ENCODE measurements at regions not wholly inside any gene's neighbourhood (a gene's known extent, or its start where the extent isn't known, plus 50 kb on each side); places are given as distances from the start of the nearest gene placed in this dataset.

- H4K20me1 ChIP-seq (replicated peaks; ENCODE audit: control insufficient read depth, extremely low read depth, insufficient read depth, low read length): no peaks in the 10 kb centered on the region
- no peak overlapping the region for H3K9ac ChIP-seq (replicated peaks; ENCODE audit: extremely low read depth, insufficient read depth, low read length)
- ChIA-PET CTCF (interaction anchor here (1.8 kb wide), 1 partner anchor 172 kb away, joined by 3 read pairs; no protein-coding TSS in a partner anchor), POLR2A (no interaction called here)
- no peaks in the 10 kb centered on the region for H3K79me2 ChIP-seq (ENCODE audit: control insufficient read depth, insufficient read depth, low read length)
- no peak overlapping the region for H3K4me3 ChIP-seq (replicated peaks in 1 of 3; ENCODE audit: insufficient read depth in 1 of 3, low read depth in 1 of 3, low read length in 3 of 3)
- no peaks in the 10 kb centered on the region for H3K9me1 ChIP-seq (replicated peaks; ENCODE audit: control insufficient read depth, extremely low read depth, insufficient read depth, low read length)
- BruUV-seq (replicated peaks): no TSS peak
- intact Hi-C loops (cut with micrococcal nuclease) (no loop called here), dilution Hi-C loops (cut with MboI; ENCODE audit: extremely low pct_ligation_motif_present, low sequenced_read_pairs) (no loop called here)
- no peak overlapping the region for H2AFZ ChIP-seq (ENCODE audit: low read depth, low read length)
- no peaks in the 10 kb centered on the region for H3K9me3 ChIP-seq (replicated peaks; ENCODE audit: control insufficient read depth, insufficient read depth, low read length)
- FAIRE-seq (no peak), DNase-seq (ENCODE audit: low read depth, low spot score) (no peak)
- H3K27ac ChIP-seq (ENCODE audit: insufficient read depth, low read depth, low read length): no peak overlapping the region
- no peaks in the 10 kb centered on the region for H3K36me3 ChIP-seq (ENCODE audit: control insufficient read depth in 2 of 2, extremely low read depth in 1 of 2, insufficient read depth in 2 of 2, low read length in 2 of 2)
- no peaks in the 10 kb centered on the region for H3K4me1 ChIP-seq (ENCODE audit: control insufficient read depth, extremely low read depth, insufficient read depth, low read length)
- H3K4me2 ChIP-seq (ENCODE audit: insufficient read depth, low read length): no peak overlapping the region
- TF ChIP-seq FOS (IDR thresholded peaks at IDR 0.05; ENCODE audit: borderline replicate concordance, insufficient read depth, low read length): no peak
- no peak for TF ChIP-seq JUN (IDR thresholded peaks at IDR 0.05; ENCODE audit: borderline replicate concordance, insufficient read depth, insufficient read length, low read depth)
- no peak for TF ChIP-seq MAX (IDR thresholded peaks at IDR 0.05; ENCODE audit: insufficient read depth, insufficient read length)
- no peak for TF ChIP-seq GATA2 (IDR thresholded peaks at IDR 0.05; ENCODE audit: insufficient read depth, insufficient read length, low read depth, low read length)
- TF ChIP-seq MYC (IDR thresholded peaks at IDR 0.05; ENCODE audit: low read depth, low read length): no peak
- TF ChIP-seq EZH2 (IDR thresholded peaks at IDR 0.05; ENCODE audit: borderline replicate concordance, low read depth, low read length, severe bottlenecking): no peak
- no peak for TF ChIP-seq POLR2A (IDR thresholded peaks at IDR 0.05; ENCODE audit: low read depth, low read length)
- TF ChIP-seq CTCF (IDR thresholded peaks at IDR 0.05; ENCODE audit: extremely low read depth in 1 of 2, insufficient read depth in 1 of 2, low read depth in 1 of 2, low read length in 2 of 2): no peak
- no peak for TF ChIP-seq POLR2AphosphoS5 (IDR thresholded peaks at IDR 0.05; ENCODE audit: insufficient read depth, low read depth, low read length)
- H3K27me3 ChIP-seq (ENCODE audit: control insufficient read depth in 2 of 2, insufficient read depth in 2 of 2, low read length in 2 of 2): no peaks in the 10 kb centered on the region
Measured at GRCh38 chr10:3567291-3567963, 217.6 kb downstream of the KLF6 start.
